HG03558 (cell line): ENCODE measurements at regions not wholly inside any gene's neighbourhood (a gene's known extent, or its start where the extent isn't known, plus 50 kb on each side); places are given as distances from the start of the nearest gene placed in this dataset.

Source experiments
- ATAC-seq: cut with Tn5 transposase; IDR thresholded peaks from one replicate; pipeline ENCODE4 v1.9.1; 2021; ENCODE audit warnings: moderate number of reproducible peaks; ENCODE audit not compliant: unreplicated experiment; ENCODE audit errors: extremely low read depth

DNA sequence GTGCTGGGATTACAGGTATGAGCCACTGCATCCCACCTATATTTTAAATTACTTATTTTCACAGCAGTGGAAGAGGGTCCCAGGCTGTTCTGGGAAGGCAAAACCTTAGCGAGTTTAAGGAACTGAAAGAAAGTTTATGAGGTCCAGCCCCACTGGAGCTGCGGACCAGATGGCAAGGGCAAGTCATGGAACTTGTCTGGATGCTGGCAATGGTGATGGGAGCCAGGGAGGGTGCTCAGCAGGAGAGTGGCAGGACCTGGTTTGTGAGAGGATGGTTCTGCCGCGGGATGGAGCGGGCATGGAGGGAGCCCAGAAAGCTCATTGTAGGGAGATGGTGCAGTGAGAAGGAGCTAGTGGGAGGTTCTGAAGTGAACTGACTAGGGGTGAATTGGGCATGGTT lies 50.6 kb upstream of the SLC45A1 start:
- ATAC-seq, result no peak

GRCh38 chr1:8266436-8267165 lies 51.3 kb upstream of the SLC45A1 start:
- no peak for ATAC-seq

GRCh38 chr1:8263791-8264190 lies 54.1 kb upstream of the SLC45A1 start:
- ATAC-seq, result no peak

- ATAC-seq, result no peak
Observed at GRCh38 chr1:8261398-8261762, 56.5 kb upstream of the SLC45A1 start.

DNA sequence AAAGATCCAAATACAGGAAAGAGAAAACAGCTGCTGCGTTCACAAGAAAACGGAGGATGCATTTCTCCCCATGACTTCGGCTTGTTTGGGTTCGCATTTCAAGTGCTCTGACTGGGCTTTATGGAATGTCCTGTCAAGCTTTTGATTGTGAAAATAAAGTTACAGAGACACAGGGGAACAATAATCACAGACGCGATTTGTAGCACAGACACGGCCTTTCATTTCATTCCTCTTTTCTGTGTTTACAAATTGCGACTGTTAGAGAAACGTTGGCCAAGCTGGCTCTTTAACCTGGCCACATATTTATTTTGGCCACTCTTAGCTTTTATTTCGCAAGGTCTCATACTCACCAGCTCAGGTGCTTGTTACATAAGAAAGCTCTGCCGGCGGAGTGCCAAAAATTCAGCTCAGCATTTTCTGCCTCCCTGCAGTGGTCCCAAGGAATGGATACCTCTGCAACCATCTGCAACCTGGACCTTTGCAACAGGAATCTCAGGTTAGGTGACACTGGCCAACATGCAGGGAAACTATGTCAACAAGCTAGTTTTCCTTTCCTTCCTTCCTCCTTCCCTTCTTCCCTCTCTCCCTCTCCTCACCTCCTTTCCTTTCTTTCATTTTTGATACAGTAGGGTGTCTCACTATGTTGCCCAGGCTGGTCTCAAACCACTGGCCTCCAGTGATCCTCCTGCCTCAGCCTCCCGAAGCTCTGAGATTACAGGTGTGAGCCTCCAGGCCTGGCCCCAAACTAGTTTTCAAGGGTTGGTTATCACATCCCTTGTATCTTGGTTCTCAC lies 58.2 kb upstream of the SLC45A1 start:
- ATAC-seq, result no peak

- ATAC-seq, result no peak
Observed at GRCh38 chr1:8257621-8258020, 60.3 kb upstream of the SLC45A1 start.

DNA sequence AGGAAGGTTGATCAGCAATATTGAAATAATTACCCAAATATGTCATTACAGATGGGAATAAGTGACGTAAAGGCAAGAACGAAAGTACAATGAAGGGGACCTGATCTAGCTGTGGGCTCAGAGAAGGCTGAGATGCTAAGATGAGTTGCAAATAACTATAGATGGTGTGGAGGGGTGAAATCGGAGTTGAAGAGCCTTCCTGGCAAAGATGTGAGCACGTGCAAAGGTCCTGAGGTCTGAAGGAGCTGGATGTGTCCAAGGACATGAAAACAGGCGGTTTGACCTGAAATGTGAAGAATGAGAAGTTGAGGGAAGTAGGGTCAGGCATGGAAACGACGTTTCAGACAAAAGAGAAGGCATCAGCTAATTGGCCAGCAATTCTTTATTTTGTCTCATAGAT lies 61.6 kb upstream of the SLC45A1 start:
- ATAC-seq, result no peak

DNA sequence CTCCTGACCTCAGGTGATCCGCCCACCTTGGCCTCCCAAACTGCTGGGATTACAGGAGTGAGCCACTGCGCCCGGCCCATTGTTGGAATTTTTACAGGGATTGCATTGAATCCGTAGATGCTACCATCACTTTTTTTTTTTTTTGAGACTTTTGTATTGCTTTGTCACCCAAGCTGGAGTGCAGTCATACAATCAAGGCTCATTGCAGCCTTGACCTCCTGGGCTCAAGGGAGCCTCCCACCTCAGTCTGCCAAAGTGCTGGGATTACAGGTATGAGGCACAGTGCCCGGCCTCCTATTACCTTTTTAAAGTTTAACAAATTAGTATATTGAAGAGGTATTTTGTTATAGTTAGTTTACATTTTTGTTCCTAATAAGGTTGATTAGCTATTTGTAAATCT lies 62.2 kb upstream of the SLC45A1 start:
- no peak for ATAC-seq

DNA sequence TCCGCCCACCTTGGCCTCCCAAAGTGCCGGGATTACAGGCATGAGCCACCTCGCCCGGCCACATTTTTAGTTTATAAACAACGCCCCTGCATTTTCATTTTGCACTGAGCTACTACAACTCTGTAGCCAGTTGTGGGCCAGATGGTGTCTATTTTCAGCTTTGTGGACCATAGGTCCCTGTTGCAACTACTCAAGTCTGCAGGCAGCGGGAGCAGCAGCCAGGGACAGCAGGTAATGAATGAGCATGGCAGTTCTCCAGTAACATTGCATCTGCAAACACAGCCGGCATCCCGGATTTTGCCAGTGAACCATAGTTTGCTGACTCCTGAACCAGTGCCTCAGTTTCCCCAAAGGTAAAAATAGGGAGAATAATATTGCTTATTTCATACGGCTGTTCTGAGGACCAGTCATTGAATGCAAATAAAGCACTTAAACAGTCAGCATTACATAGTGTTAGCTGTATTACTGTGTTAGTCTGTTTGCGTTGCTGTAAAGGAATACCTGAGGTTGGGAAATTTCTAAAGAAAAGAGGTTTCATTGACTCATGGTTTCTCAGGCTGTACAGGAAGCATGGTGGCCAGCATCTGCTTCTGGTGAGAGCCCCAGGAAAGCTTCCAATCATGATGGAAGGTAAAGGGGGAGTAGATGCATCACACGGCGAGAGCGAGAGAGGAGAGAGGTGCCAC lies 65.5 kb upstream of the SLC45A1 start:
- ATAC-seq, result no peak

GRCh38 chr1:8251635-8252034 lies 66.3 kb upstream of the SLC45A1 start:
- ATAC-seq, result no peak

DNA sequence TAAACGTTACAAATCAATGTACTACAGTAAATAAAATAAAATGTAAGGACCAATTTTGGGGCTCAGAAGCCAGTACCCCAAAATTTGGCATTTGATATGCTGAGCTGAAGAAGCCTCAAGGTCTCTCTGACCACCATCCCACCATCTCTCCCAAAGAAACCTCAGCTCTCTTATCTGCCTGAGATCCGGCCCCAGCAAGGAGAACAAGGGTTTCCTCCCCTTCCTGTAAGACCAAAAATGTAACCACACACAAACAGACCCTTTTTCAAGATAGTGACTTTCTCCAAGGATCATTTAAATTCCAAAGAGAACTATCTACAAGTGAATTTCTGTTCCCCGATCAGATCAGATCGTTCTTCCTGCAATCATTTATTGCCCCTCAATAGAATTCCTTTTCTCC lies 68.1 kb upstream of the SLC45A1 start:
- ATAC-seq, result no peak

- ATAC-seq, result no peak
Observed at GRCh38 chr1:8247811-8248436, 70.0 kb upstream of the SLC45A1 start.

GRCh38 chr1:8244304-8244703 lies 73.6 kb upstream of the SLC45A1 start:
- no peak for ATAC-seq

- ATAC-seq, result no peak
Observed at GRCh38 chr1:8242498-8242897, 75.4 kb upstream of the SLC45A1 start.

DNA sequence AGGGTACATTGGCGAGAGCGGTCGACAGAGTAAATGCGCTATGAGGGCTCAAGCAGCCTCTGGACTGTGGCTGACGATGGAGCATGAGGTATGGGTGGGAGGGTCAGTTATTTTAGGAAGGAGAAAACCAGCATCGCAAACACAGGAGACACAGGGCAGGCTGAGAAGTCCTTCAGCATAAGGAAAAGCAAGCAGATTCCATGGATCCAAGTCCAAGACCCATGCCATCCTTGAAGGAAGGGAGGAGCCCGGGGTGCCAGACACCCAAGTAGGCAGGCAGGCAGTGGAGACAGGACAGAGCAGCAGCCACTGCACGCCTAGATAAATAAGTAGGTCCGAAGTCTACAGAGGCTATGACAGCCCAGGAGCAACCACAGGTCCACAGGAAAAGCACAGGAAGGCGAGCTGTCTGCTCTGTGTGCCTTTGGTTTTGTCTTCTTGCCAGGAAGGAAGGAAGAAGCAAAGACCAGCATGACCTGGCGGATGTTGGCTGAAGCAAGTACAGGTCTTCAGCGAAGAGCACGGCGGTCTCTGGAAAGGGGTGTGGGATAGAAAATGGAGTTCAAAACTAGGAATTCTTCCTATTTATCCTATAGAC lies 76.4 kb upstream of the SLC45A1 start:
- no peak for ATAC-seq

GRCh38 chr1:8239306-8240023 lies 78.4 kb upstream of the SLC45A1 start:
- ATAC-seq, result no peak

DNA sequence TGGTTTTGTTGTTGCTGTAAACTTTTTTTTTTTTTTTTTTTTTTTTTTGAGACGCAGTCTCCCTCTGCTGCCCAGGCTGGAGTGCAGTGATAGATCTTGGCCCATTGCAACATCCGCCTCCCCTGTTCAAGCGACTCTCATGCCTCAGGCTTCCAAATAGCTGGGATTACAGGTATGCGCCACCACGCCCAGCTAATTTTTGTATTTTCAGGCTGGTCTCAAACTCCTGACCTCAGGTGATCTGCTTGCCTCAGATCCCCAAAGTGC lies 78.9 kb upstream of the SLC45A1 start:
- ATAC-seq, result no peak

GRCh38 chr1:8238141-8239038 lies 79.5 kb upstream of the SLC45A1 start:
- no peak for ATAC-seq
